ENCODE measurements at regions not wholly inside any gene's neighbourhood (a gene's known extent, or its start where the extent isn't known, plus 50 kb on each side); places are given as distances from the start of the nearest gene placed in this dataset.

- no peak for TF ChIP-seq EZH2 (IDR thresholded peaks at IDR 0.05; ENCODE audit: low read depth)
- TF ChIP-seq CTCF (conservative IDR thresholded peaks at IDR 0.05): no peak
Measured at GRCh38 chr13:91158017-91158395, 189.5 kb upstream of the MIR17HG start.
